Nephron (organoid): ENCODE measurements at regions not wholly inside any gene's neighbourhood (a gene's known extent, or its start where the extent isn't known, plus 50 kb on each side); places are given as distances from the start of the nearest gene placed in this dataset.
"Not testable (repeated sequence)": the region's sequence is repeated elsewhere in the genome, so short reads cannot be mapped to it uniquely, and the experiment has no call there.

Experiments
- H3K27ac Mint-ChIP-seq, 3 experiments: 2 replicates each; pipeline ENCODE4 v1.8.0; 2020; ENCODE audit warnings: mixed read lengths in 3 of 3, mild to moderate bottlenecking in 2 of 3, moderate library complexity in 1 of 3
- H3K27me3 Mint-ChIP-seq: 2 replicates; pipeline ENCODE4 v1.8.0; 2021; ENCODE audit warnings: low read depth, mild to moderate bottlenecking, moderate library complexity, mixed read lengths
- H3K36me3 Mint-ChIP-seq: 2 replicates; pipeline ENCODE4 v1.8.0; 2020; ENCODE audit warnings: low read depth, mixed read lengths
- H3K4me1 Mint-ChIP-seq: 2 replicates; pipeline ENCODE4 v1.8.0; 2020; ENCODE audit warnings: mixed read lengths
- H3K4me3 Mint-ChIP-seq, 3 experiments: 2 replicates each; pipeline ENCODE4 v1.8.0; 2020; ENCODE audit warnings: mild to moderate bottlenecking in 3 of 3, mixed read lengths in 3 of 3, moderate library complexity in 2 of 3
- H3K9me3 Mint-ChIP-seq: 2 replicates; pipeline ENCODE4 v1.8.0; 2020; ENCODE audit warnings: mixed read lengths
- TF ChIP-seq, protein P1 (sequence below), 3 experiments: fragments of 200-600 bp; sonication (generic); IDR thresholded peaks; one replicate each; pipeline ENCODE4 v1.5.0; 2021; ENCODE audit warnings: antibody characterized with exemption in 3 of 3; ENCODE audit not compliant: unreplicated experiment in 3 of 3

DNA sequence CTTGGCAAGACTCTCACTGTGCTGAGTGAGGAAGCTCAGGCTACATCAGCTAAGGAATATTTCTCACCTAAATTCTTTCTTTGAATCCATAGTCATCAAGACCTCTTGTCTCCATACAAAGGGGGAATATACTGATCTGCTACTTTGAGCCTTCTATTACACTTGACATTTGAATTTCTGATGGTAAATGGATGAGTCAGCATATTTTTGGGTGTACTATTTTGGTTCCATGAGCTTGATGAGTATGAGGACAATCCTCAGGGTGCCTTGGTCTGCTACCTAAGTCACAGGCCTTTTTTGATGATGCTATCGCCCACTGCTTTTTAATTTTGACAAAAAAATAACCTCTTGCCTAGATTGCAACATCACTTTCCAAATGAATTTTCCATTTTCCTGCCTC lies 415.7 kb downstream of the PPP1R2C start:
- TF ChIP-seq, protein P1, sequence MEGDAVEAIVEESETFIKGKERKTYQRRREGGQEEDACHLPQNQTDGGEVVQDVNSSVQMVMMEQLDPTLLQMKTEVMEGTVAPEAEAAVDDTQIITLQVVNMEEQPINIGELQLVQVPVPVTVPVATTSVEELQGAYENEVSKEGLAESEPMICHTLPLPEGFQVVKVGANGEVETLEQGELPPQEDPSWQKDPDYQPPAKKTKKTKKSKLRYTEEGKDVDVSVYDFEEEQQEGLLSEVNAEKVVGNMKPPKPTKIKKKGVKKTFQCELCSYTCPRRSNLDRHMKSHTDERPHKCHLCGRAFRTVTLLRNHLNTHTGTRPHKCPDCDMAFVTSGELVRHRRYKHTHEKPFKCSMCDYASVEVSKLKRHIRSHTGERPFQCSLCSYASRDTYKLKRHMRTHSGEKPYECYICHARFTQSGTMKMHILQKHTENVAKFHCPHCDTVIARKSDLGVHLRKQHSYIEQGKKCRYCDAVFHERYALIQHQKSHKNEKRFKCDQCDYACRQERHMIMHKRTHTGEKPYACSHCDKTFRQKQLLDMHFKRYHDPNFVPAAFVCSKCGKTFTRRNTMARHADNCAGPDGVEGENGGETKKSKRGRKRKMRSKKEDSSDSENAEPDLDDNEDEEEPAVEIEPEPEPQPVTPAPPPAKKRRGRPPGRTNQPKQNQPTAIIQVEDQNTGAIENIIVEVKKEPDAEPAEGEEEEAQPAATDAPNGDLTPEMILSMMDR (IDR thresholded peaks at IDR 0.05; ENCODE audit: unreplicated experiment in 3 of 3) = no peak
- Mint-ChIP-seq H3K27me3 (no peaks in the 10 kb centered on the region), H3K27ac (no peak overlapping the region), H3K4me1 (no peaks in the 10 kb centered on the region), H3K36me3 (no peaks in the 10 kb centered on the region), H3K9me3 (no peaks in the 10 kb centered on the region), H3K4me3 (no peak overlapping the region)

DNA sequence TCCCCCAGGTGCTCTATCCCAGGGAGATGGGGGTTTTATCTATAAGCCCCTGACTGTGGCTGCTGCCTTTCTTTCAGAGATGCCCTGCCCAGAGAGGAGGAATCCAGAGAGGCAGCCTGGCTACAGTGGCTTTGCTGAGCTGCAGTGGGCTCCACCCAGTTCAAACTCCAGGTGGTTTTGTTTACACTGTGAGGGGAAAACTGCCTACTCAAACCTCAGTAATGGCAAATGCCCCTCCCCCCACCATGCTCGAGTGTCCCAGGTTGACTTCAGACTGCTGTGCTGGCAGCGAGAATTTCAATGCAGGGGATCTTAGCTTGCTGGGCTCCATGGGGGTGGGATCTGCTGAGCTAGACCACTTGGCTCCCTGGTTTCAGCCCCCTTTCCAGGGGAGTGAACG lies 419.6 kb upstream of the CASK start:
- H3K4me1 Mint-ChIP-seq, H3K36me3 Mint-ChIP-seq, H3K27me3 Mint-ChIP-seq, H3K27ac Mint-ChIP-seq, H3K4me3 Mint-ChIP-seq: not testable (repeated sequence)
- H3K9me3 Mint-ChIP-seq = peaks cover 17% of the 10 kb centered on the region
